HepG2 (cell line): ENCODE measurements at regions not wholly inside any gene's neighbourhood (a gene's known extent, or its start where the extent isn't known, plus 50 kb on each side); places are given as distances from the start of the nearest gene placed in this dataset.

ENCODE experiments used
- ATAC-seq: fragments of 200-7000 bp; cut with Tn5 transposase; 3 replicates; pipeline ENCODE4 v1.9.1; 2020; ENCODE audit warnings: mild to moderate bottlenecking, moderate library complexity
- BruUV-seq: library from RNA; stranded (reverse); fragments of 400-500 nt; replicated peaks from 2 replicates; lab custom pipeline; 2021; lab: Mats Ljungman, UMichigan
- CTCF ChIA-PET: fragments of 300-600 bp; formaldehyde crosslinking; extraction: SDS; loops from one replicate; lab custom pipeline; 2021; ENCODE audit warnings: low total read pairs, inconsistent platforms, low intra/inter-chr PET ratio; lab: Yijun Ruan, JAX
- POLR2A ChIA-PET: fragments of 350-600 bp; sonication (Branson Sonifier 250); formaldehyde crosslinking; loops from one replicate; lab custom pipeline; 2020; ENCODE audit warnings: antibody characterized with exemption, inconsistent platforms; lab: Yijun Ruan, JAX
- DNase-seq: peaks from one replicate; pipeline ENCODE4 v3.0.0-alpha.2; 2015; ENCODE audit warnings: low spot score
- FAIRE-seq: peaks from 3 replicates; lab custom pipeline; 2011; peaks lifted over from hg19 to GRCh38; lab: Jason Lieb, UNC
- H2AFZ ChIP-seq: one replicate; pipeline ENCODE4 v1.6.1; 2011; ENCODE audit warnings: low read length, inconsistent platforms
- H3K27ac ChIP-seq: fragments of 300-600 bp; 3 replicates; pipeline ENCODE4 v1.8.0; 2011; ENCODE audit warnings: mixed run types, mild to moderate bottlenecking, mixed read lengths, low read length, inconsistent platforms; ENCODE audit not compliant: insufficient read depth; ENCODE audit errors: extremely low read length
- H3K27me3 ChIP-seq, 2 experiments: fragments of 200-600 bp in 1 of 2; 2 replicates in 1 of 2; 3 replicates in 1 of 2; pipeline versions ENCODE4 v1.6.0 to v1.8.0; 2011; ENCODE audit warnings: low read length in 2 of 2, mild to moderate bottlenecking in 2 of 2, moderate library complexity in 2 of 2, inconsistent platforms in 1 of 2; ENCODE audit not compliant: insufficient read depth in 2 of 2, control insufficient read depth in 1 of 2
- H3K36me3 ChIP-seq, 2 experiments: fragments of 200-600 bp in 1 of 2; replicated peaks in 1 of 2; 2 replicates in 1 of 2; 3 replicates in 1 of 2; pipeline versions ENCODE4 v1.5.1 to v1.8.0; 2011; ENCODE audit warnings: low read length in 2 of 2, inconsistent platforms in 1 of 2; ENCODE audit not compliant: insufficient read depth in 2 of 2, control insufficient read depth in 1 of 2
- H3K4me1 ChIP-seq: 2 replicates; pipeline ENCODE4 v1.5.1; 2012; ENCODE audit warnings: low read length, inconsistent platforms; ENCODE audit not compliant: insufficient read depth
- H3K4me2 ChIP-seq: 2 replicates; pipeline ENCODE4 v1.6.0; 2011; ENCODE audit warnings: low read depth, low read length, inconsistent platforms
- H3K4me3 ChIP-seq, 3 experiments: fragments of 200-600 bp in 1 of 3; sonication (generic), shearing (Covaris generic) in 1 of 3; replicated peaks in 1 of 3; 2 replicates each; pipeline ENCODE4 v1.5.1; 2011 to 2016; ENCODE audit warnings: low read length in 3 of 3, inconsistent platforms in 2 of 3, low read depth in 2 of 3, mild to moderate bottlenecking in 2 of 3, control low read depth in 1 of 3, mixed read lengths in 1 of 3; ENCODE audit not compliant: insufficient read depth in 1 of 3
- H3K79me2 ChIP-seq: one replicate; pipeline ENCODE4 v1.6.1; 2011; ENCODE audit warnings: low read length, inconsistent platforms; ENCODE audit not compliant: insufficient read depth
- H3K9ac ChIP-seq: 2 replicates; pipeline ENCODE4 v1.6.0; 2011; ENCODE audit warnings: mild to moderate bottlenecking, low read depth, low read length, inconsistent platforms; ENCODE audit not compliant: insufficient read depth
- H3K9me3 ChIP-seq: 2 replicates; pipeline ENCODE4 v1.5.1; 2012; ENCODE audit warnings: mild to moderate bottlenecking, low read length
- H4K20me1 ChIP-seq: 2 replicates; pipeline ENCODE4 v1.6.0; 2011; ENCODE audit warnings: inconsistent platforms, mild to moderate bottlenecking, low read length, moderate library complexity; ENCODE audit not compliant: insufficient read depth
- DDIT3 ChIP-seq: sonication (generic); formaldehyde crosslinking; IDR thresholded peaks from 2 replicates; pipeline ENCODE4 v1.4.0; 2020; ENCODE audit warnings: mild to moderate bottlenecking, missing genetic modification reagents
- DNMT1 ChIP-seq: sonication (generic); formaldehyde crosslinking; IDR thresholded peaks from 2 replicates; pipeline ENCODE4 v1.5.1; 2020; ENCODE audit warnings: mild to moderate bottlenecking, missing genetic modification reagents
- IKZF5 ChIP-seq: IDR thresholded peaks from 2 replicates; pipeline ENCODE4 v1.6.1; 2018; ENCODE audit warnings: missing genetic modification reagents, mild to moderate bottlenecking, missing compliant biosample characterization
- KDM3A ChIP-seq: IDR thresholded peaks from 2 replicates; pipeline ENCODE4 v1.6.1; 2018; ENCODE audit warnings: low read depth, missing compliant biosample characterization
- KLF9 ChIP-seq: IDR thresholded peaks from 2 replicates; pipeline ENCODE4 v1.6.1; 2016; ENCODE audit warnings: low read depth
- PRDM10 ChIP-seq: sonication (generic); formaldehyde crosslinking; IDR thresholded peaks from 2 replicates; pipeline ENCODE4 v1.4.0; 2020; ENCODE audit warnings: low read depth, missing genetic modification reagents
- PRPF4 ChIP-seq: fragments of 200-400 bp; formaldehyde crosslinking; IDR thresholded peaks from 2 replicates; pipeline ENCODE4 v1.6.1; 2016; ENCODE audit warnings: low read length, low read depth; ENCODE audit not compliant: poor library complexity, severe bottlenecking
- SATB2 ChIP-seq: sonication (generic); formaldehyde crosslinking; IDR thresholded peaks from 2 replicates; pipeline ENCODE4 v1.5.0; 2020; ENCODE audit warnings: missing genetic modification reagents
- SYNCRIP ChIP-seq: fragments of 200-400 bp; formaldehyde crosslinking; IDR thresholded peaks from 2 replicates; pipeline ENCODE4 v1.6.1; 2018; ENCODE audit warnings: mild to moderate bottlenecking, low read depth, low read length; ENCODE audit not compliant: insufficient read depth
- THAP8 ChIP-seq: sonication (generic); formaldehyde crosslinking; IDR thresholded peaks from 2 replicates; pipeline ENCODE4 v1.5.1; 2020; ENCODE audit warnings: missing genetic modification reagents, mild to moderate bottlenecking, borderline replicate concordance
- ZNF143 ChIP-seq: sonication (generic); formaldehyde crosslinking; IDR thresholded peaks from 2 replicates; pipeline ENCODE4 v1.4.0; 2020; ENCODE audit warnings: missing genetic modification reagents
- ZNF263 ChIP-seq: sonication (generic); formaldehyde crosslinking; IDR thresholded peaks from 2 replicates; pipeline ENCODE4 v1.4.0; 2020; ENCODE audit warnings: missing genetic modification reagents
- ZNF557 ChIP-seq: sonication (generic); formaldehyde crosslinking; IDR thresholded peaks from 2 replicates; pipeline ENCODE4 v1.4.0; 2020; ENCODE audit warnings: missing genetic modification reagents
- ZNF83 ChIP-seq: sonication (generic); formaldehyde crosslinking; IDR thresholded peaks from 2 replicates; pipeline ENCODE4 v1.4.0; 2020; ENCODE audit warnings: missing genetic modification reagents, mild to moderate bottlenecking, borderline replicate concordance
- in situ Hi-C: cut with HindIII; loops from 2 replicates; pipeline ENCODE4 v1.10.0; 2017; ENCODE audit warnings: low pct_unique_long_range_greater_than_20kb; ENCODE audit not compliant: extremely low pct_ligation_motif_present
- intact Hi-C: fragments of 100-400 bp; cut with micrococcal nuclease; formaldehyde crosslinking; loops from one replicate; pipeline ENCODE4 v1.10.0; 2022; ENCODE audit not compliant: unreplicated experiment
- TF ChIP-seq, protein P1 (sequence below): sonication (generic); formaldehyde crosslinking; IDR thresholded peaks from 2 replicates; pipeline ENCODE4 v1.4.0; 2020; ENCODE audit warnings: mild to moderate bottlenecking, missing genetic modification reagents
- TF ChIP-seq, protein P2 (sequence below): sonication (generic); formaldehyde crosslinking; IDR thresholded peaks from 2 replicates; pipeline ENCODE4 v1.5.0; 2020; ENCODE audit warnings: missing genetic modification reagents

GRCh38 chr3:105083945-105084344 lies 282.8 kb upstream of the ALCAM start (continued):
- TF ChIP-seq, protein P1, sequence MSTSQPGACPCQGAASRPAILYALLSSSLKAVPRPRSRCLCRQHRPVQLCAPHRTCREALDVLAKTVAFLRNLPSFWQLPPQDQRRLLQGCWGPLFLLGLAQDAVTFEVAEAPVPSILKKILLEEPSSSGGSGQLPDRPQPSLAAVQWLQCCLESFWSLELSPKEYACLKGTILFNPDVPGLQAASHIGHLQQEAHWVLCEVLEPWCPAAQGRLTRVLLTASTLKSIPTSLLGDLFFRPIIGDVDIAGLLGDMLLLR (CRISPR knock-in tag), result no peak
- TF ChIP-seq PRDM10 (no peak), IKZF5 (CRISPR knock-in tag) (no peak), DNMT1 (CRISPR knock-in tag) (no peak), KDM3A (CRISPR knock-in tag) (no peak)

DNA sequence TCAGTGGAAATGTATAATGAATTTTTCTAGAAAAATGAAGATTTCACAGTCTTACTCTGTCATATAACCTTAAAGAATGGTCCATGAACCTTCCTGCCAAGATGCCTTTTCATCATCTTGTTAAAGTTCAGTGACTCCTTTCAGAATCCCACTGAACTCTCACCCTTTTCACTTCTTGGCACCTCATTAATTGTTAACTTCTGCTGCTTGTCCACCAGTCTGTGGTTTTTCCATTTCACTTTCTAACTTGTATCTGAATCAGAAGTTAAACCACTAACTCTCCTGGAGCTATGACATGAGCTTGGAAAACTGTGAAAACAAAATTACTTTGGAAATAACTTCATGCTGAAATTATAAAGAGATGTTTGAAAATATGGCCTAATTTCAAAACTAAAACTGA lies 281.2 kb upstream of the ALCAM start:
- Histone ChIP-seq H3K9ac (no peak overlapping the region), H3K4me2 (no peak overlapping the region), H3K27ac (no peak overlapping the region), H4K20me1 (no peaks in the 10 kb centered on the region), H3K9me3 (no peaks in the 10 kb centered on the region), H3K4me1 (no peaks in the 10 kb centered on the region), H2AFZ (no peak overlapping the region), H3K27me3 (no peaks in the 10 kb centered on the region), H3K79me2 (no peaks in the 10 kb centered on the region), H3K36me3 (no peaks in the 10 kb centered on the region), H3K4me3 (no peak overlapping the region)
- POLR2A ChIA-PET, result no interaction called here
- in situ Hi-C loops, result no loop called here
- CTCF ChIA-PET, result no interaction called here
- FAIRE-seq (no peak), ATAC-seq (no peak), DNase-seq (no peak)
- no TSS peak for BruUV-seq
- intact Hi-C loops, result no loop called here
- TF ChIP-seq SYNCRIP (no peak), DDIT3 (CRISPR knock-in tag) (no peak), SATB2 (CRISPR knock-in tag) (no peak), KLF9 (CRISPR knock-in tag) (no peak), ZNF143 (no peak), THAP8 (CRISPR knock-in tag) (no peak), ZNF263 (no peak), PRPF4 (no peak), ZNF83 (CRISPR knock-in tag) (no peak), ZNF557 (CRISPR knock-in tag) (no peak)
- TF ChIP-seq, protein P2, sequence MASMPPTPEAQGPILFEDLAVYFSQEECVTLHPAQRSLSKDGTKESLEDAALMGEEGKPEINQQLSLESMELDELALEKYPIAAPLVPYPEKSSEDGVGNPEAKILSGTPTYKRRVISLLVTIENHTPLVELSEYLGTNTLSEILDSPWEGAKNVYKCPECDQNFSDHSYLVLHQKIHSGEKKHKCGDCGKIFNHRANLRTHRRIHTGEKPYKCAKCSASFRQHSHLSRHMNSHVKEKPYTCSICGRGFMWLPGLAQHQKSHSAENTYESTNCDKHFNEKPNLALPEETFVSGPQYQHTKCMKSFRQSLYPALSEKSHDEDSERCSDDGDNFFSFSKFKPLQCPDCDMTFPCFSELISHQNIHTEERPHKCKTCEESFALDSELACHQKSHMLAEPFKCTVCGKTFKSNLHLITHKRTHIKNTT (CRISPR knock-in tag), result no peak
